GM19239 (cell line): ENCODE measurements at regions not wholly inside any gene's neighbourhood (a gene's known extent, or its start where the extent isn't known, plus 50 kb on each side); places are given as distances from the start of the nearest gene placed in this dataset.
"Not testable (repeated sequence)": the region's sequence is repeated elsewhere in the genome, so short reads cannot be mapped to it uniquely, and the experiment has no call there.

Experiments used
- DNase-seq: peaks from one replicate; pipeline ENCODE4 v3.0.0; 2011; ENCODE audit warnings: low spot score; ENCODE audit not compliant: insufficient read length
- FAIRE-seq: peaks from 2 replicates; lab custom pipeline; 2011; peaks lifted over from hg19 to GRCh38; lab: Jason Lieb, UNC

- FAIRE-seq (no peak), DNase-seq (no peak)
Observed at GRCh38 chr1:95652423-95652965, 418.5 kb downstream of the RWDD3 start.

DNA sequence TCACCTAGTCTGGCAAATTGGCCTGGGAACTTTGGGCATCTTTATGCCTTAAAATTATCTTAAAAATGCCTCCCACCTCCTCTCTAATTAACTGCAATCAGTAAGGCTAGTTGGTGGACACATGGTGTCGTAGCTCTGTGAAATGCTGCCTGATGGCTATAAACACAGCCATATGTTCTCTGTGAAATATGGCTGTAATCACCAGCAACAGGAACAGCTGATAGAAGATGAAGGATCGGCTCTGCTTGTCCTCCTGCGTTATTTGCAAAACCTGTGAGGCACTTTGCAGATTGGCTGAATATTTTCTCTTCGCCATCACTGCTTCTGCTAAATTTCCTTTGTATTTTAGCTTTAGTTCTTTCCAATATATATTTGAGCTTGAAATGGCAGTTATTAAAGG lies 419.6 kb downstream of the RWDD3 start:
- FAIRE-seq = no peak
- DNase-seq = no peak

GRCh38 chr1:95655321-95656020 lies 421.5 kb downstream of the RWDD3 start:
- no peak for FAIRE-seq

GRCh38 chr1:95657248-95657647 lies 423.2 kb downstream of the RWDD3 start:
- FAIRE-seq (no peak), DNase-seq (no peak)

More at GRCh38 chr1:95655321-95656020, 421.5 kb downstream of the RWDD3 start:
- DNase-seq = no peak

DNA sequence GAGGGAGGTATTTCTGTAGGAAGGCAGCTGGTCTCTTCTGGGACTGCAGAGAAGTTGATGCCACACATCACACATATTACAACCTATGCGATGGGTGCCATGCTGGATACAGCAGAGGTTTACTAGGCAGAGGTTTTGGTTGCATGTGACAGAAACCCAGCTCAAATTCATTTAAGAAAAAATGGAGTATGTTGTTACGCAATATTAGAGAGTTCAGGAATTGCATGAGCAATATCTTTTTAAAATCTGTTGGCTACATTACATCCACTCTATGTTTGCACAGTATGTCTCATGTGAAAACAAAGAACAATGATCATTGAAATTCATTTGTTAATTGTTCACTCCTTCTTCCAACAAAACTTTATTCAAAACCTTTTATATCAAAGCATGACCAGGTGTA lies 425.2 kb downstream of the RWDD3 start:
- no peak for FAIRE-seq
- DNase-seq = no peak

DNA sequence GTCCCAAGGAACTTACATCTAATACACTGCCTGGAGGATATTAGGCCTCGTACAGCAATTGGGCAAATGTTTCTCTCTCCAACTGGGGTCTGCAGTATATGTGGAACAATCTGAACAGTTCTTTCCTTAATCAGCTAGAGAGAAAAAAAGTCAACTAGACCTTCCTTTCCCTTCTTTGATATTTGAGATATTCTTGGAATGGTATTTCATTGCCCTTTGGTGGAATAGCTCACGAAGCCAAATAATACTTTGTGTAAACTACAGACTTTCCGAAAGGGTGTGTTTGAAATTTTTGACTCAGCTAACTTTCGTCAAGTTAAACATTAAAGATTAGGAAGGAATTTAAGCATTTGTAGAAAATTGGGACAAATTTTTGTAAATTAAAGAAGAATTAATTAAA lies 425.6 kb downstream of the RWDD3 start:
- no peak for FAIRE-seq

GRCh38 chr1:95660736-95661135 lies 426.7 kb downstream of the RWDD3 start:
- no peak for FAIRE-seq
- DNase-seq = no peak

More for the DNA sequence above, 425.6 kb downstream of the RWDD3 start:
- DNase-seq = no peak

GRCh38 chr1:95663530-95663929 lies 429.5 kb downstream of the RWDD3 start:
- DNase-seq, FAIRE-seq: not testable (repeated sequence)

- FAIRE-seq = no peak
- DNase-seq = no peak
Observed at GRCh38 chr1:95668165-95668564, 434.2 kb downstream of the RWDD3 start.

GRCh38 chr1:95669638-95670037 lies 435.6 kb downstream of the RWDD3 start:
- not testable (repeated sequence) for DNase-seq, FAIRE-seq

- FAIRE-seq = no peak
- no peak for DNase-seq
Observed at GRCh38 chr1:95671098-95671497, 437.1 kb downstream of the RWDD3 start.

DNA sequence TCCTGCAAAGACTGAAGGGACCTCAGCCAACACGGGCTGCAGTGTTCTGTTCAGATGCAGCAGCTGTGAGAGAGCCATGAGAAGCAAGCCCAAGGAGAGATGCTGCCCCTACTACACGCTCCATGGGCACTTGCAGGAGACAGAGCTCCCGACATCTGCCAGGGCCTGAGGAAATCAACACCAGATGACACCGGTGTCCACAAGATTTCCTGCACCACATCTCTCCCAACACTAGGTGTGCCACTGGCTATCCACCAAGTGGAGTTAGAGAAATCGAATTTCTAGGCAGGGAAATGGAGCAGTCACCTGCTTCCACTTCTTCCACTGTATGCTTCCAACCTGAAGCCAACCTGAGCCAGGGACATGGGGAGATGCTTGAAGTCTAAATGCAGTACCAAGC lies 445.3 kb downstream of the RWDD3 start:
- FAIRE-seq (no peak), DNase-seq (no peak)

DNA sequence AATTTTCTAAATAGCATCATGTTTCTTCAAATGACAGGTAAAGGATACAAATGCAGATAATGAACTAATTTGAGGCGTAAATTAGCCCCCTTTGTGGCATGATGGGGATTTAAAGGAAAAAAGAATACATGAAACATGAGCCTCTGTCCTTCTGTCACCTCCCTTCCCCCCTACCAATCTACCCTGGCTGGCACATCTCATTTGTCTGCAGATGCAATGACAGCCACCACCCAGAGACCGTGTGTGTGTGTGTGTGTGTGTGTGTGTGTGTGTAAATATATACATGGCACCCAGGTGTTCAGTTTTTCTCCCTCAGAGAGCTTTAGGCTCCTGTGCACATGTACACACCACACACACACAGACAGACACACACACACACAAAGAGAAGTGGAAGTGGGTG lies 451.1 kb downstream of the RWDD3 start:
- no peak for DNase-seq
- FAIRE-seq = no peak

DNA sequence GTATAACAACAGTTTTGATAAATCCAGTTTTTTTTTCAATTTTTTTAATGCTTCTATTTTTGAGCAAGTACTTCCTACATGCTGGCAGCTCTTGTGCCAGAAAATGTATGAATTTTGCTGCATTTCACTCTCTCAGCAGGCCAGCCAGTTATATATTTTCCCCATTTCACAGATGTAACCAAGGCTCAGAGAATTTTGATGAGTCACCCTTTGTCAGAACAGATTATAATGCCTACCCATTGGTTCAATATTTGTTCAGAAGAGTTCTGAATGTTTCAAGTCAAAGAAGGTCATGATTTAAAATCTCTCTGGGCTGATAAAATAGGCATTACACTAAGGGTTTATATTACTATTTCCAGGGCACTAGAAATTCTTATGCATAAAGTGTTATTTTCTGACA lies 452.2 kb downstream of the RWDD3 start:
- DNase-seq (no peak), FAIRE-seq (no peak)

- FAIRE-seq (no peak), DNase-seq (no peak)
Observed at GRCh38 chr1:95699149-95699953, 465.3 kb downstream of the RWDD3 start.

DNA sequence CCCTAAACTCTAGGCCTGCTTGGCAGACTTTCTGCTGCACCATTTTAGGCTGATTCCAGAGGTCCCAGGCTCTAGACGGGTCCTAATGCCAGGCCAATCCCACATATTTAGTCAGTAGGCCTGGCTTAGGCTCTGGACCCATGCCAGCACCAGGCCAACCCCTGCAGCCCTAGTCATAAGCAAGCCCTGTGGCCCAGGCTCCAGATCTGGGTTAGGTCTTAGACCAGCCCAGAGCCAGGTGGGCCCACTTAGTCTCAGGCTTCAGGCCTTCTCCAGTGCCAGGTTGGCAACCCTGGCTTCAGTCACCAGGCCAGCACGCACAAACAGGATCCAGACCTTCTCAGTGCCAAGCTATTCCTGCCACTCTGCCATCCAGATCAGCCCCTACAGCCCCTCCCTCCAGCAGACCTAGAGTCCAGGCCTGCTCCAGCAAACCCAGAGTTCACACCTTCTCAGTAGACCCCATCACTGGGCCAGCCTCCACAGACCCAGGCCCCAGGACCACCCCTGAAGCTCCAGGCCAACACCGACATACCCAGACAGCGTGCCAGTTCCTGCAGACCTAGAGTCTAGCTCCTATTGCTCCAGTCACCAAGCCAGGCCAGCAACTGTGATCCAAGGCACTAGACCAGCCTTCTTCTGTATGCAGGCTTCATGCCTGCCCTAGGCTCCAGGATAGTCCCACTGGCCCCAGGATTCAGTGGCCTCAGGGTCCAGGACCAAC lies 467.6 kb downstream of the RWDD3 start:
- DNase-seq = no peak
- no peak for FAIRE-seq

DNA sequence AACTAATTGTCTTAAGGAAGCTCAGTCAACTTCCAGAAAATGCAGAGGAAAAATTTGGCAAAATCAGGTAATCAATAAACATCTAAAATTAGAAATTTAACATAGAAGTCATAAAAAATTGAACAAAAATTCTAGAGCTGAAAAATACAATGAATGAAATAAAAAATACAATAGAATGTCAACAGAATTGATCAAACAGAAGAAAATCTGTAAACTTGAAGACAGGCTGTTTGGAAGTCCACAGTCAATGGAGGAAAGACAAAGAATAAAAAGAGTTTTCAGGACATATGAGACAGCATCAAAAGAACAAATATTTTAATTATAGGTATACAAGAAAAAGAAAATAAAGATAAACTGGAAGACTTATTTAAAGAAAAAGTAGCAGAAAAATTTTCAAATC lies 469.0 kb downstream of the RWDD3 start:
- FAIRE-seq (no peak), DNase-seq (no peak)

DNA sequence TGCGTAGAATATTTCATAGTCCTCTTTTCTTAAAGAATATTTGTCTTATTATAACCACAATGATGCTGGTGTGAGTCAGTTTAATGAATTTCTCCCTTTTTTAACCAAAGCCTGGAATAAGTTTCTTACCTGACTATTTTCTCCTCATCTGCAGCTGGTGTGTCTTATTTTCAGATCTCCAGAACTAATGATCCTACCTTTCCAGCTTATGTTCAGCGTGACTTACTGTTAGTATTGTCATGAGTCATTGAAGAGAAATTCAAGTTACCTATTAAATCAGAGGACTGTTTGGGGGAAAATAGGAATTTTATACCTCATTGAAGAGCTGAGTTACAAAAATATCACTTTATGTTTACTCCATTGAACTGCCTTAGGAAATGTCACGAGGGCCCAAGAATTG lies 482.1 kb downstream of the RWDD3 start:
- DNase-seq (no peak), FAIRE-seq (no peak)

- DNase-seq (no peak), FAIRE-seq (no peak)
Observed at GRCh38 chr1:95716550-95716949, 482.5 kb downstream of the RWDD3 start.

DNA sequence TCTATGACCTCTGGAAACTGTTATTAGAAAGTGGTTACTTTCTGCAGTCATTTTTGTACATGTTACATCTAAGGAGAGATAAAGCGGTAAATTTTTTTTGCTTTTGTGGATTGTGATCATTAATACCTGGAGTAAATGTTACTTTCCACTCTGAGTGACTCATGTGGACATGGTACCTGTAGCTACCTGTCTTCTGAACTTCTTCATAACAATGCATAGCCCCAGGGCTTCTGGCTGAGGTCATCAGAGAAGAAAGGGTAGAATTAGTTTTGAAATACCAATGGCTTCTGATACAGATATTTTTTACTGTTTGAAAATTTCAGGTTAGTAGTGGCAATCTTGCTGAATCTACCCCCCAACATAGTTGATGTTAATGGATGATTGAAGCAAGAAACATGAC lies 489.3 kb downstream of the RWDD3 start:
- no peak for DNase-seq
- no peak for FAIRE-seq

GRCh38 chr1:95728841-95729240 lies 494.8 kb downstream of the RWDD3 start:
- DNase-seq (no peak), FAIRE-seq (no peak)
